HG03558 (cell line): ENCODE measurements at regions not wholly inside any gene's neighbourhood (a gene's known extent, or its start where the extent isn't known, plus 50 kb on each side); places are given as distances from the start of the nearest gene placed in this dataset.

Experiments used
- ATAC-seq: cut with Tn5 transposase; IDR thresholded peaks from one replicate; pipeline ENCODE4 v1.9.1; 2021; ENCODE audit warnings: moderate number of reproducible peaks; ENCODE audit not compliant: unreplicated experiment; ENCODE audit errors: extremely low read depth

DNA sequence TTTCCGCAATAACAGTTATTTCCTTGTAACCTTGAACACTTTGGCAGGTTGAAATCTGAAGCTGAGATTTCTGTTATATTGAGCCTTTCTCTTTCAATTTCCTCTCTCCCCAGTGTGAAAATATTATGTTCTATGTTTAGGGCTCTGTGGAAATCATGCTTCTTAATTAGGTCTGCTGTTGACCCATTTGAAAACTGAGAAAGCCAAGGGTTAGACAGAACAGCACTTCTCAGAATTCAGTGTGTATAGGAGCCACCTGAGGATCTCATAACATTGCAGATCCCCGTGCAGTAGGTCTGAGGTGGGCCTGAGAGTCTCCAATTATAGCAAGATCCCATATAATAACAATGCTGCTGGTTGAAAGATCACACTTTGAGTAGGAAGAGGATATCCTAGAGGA is 230.2 kb upstream of the NT5C1B start:
- ATAC-seq = no peak

DNA sequence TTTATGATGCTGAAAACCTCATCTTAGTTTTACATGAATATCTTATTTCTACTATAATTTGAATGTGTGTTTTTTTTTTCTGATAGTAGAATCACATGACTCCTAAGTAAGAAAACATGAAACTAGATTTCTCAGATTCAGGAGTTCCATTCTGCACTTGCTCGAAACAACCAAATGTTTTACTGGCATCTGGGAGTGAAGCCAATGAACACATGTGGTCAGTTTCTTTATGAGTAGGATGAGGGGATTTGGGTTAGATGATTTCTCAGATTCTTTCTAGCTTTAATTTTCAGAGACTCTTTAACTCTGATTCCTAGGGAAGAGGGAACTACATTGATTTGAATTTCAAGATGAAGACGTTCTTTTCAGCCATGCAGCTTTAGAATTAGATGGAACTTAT is 225.0 kb upstream of the NT5C1B start:
- no peak for ATAC-seq

DNA sequence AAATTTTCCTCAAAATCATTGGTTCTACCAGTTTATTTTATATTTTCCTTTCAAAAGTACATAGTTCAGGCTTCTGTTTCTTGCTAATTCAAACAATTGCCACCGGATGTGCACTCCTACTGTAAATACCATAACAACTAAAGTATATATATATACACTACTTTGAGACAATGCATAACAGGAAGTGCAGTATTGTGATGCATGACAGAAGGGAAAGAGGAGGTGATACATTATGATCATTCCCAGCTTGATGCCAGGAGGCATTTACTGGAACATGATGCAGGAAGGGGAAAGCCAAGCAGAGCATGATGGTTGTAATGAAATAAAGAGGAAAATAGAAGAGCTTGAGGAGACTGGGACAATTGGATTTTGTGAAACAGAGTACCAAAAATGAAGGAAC is 215.2 kb upstream of the NT5C1B start:
- ATAC-seq = no peak

DNA sequence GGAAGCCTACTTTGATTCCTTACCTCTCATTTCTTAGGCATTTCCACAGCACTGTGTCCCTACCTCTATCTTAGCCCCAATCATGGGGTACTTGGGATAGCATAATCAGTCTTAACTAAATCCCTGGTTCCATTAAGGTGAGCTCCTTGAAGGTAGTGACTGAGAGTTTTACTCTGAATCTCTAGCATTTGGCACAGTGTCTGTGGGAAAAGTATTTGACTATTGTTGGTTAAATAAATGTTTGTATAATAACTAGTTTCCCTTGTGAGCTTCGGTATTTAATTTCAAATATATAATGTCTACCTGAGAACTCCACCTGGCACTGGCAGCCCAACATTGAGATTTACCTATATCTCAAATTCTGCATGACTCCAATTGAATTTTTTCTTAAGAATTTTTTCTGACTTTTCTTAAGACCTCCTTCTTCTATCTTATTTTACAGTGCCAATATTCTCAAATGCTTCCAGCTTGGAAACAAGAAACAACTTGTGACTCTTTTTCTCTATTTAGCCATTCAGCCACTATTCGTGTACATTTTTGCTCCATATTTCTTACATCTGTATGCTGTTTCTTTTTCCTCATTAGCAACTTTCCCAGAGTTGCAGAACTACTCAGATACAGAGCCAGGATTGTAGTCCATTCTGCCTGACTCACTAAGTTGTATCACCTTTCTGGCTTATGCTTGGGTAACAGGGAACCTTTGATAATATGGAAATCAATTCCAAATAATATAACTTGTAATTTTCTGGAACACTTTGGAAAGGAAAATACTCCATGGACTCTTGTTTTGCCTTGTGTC is 214.0 kb upstream of the NT5C1B start:
- no peak for ATAC-seq

DNA sequence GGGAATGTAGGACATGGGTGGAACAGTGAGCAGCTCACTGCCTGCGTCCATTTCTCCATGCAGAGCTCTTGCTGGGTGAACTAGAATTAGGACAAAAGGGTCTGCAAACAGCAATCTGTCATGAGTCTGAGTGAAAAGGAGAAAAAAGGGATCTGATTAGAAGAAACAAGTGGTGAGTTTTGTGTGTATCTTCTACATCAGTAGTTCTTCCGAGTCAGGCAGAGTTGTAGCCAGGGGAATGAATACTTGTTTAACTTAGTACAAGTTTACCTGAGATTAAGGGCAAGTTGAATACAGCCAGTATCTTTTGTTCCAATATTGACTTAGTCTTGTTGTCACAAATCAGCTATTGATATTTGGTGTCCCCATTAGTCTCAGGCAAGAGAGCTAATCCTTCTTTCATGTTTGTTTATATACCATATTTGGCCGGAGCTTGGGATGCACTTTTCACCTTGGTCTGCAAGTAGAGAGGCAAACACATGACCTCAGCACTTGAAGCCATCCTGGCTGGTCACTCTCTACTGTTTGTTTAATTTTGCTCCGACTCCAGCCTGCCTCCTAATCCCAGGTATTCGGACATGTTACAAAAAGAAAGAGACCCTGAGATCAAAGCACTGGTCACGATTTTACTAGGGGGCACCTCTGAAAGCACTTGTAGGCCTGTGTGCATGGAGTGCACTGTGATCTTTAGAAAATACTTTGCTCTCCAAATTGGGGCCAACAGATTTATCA is 211.0 kb upstream of the NT5C1B start:
- ATAC-seq = no peak

DNA sequence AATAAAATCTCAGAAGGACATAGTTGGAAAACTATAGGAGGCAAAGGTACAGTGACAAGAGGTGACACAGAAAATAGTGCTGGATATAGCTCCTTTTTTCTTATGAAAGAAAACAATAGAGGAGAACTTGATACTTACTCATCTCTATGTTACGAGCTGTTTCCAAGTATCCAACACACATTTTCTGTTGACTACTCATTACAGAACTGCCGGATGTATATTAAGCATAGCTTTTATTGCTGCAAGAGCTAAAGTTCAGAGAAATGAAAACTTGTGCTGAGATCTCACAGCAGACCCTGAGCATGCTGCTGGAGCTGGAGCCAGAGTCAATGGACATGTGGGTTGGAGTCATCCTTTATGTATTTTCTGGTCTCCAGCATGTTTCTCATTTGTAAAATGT is 210.0 kb upstream of the NT5C1B start:
- no peak for ATAC-seq

DNA sequence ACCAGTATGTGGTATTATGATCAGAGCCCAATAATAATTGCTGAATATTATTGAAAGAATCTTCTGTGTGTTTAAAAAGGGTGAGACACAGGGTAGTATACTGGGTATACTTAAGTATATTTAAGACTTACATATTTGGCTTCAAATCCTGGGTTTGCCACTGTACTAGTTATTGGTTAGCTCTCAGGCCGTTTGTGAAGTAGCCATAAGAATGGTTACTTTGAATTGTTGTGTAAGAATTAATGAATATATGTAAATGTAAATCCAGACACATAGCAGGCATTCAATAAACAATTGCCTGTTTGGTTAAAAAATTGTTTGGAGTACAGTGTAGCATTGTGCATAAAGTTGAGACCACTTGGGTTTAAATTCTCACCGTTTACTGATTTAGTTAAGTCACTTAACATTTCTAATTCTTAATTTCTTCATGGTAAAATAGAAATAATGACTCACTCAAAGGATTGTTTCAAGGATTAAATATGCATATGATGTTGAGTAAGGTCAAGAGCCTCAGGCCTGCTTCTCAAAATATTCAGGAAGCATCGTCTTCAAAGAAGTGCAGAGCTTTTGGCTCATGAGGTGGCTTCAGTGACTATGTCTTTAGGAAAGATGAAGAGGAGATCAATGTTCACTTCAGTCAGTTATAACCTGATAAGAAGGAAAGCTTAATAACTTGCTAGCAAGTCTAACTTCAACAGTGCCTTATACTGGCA is 207.9 kb upstream of the NT5C1B start:
- no peak for ATAC-seq

DNA sequence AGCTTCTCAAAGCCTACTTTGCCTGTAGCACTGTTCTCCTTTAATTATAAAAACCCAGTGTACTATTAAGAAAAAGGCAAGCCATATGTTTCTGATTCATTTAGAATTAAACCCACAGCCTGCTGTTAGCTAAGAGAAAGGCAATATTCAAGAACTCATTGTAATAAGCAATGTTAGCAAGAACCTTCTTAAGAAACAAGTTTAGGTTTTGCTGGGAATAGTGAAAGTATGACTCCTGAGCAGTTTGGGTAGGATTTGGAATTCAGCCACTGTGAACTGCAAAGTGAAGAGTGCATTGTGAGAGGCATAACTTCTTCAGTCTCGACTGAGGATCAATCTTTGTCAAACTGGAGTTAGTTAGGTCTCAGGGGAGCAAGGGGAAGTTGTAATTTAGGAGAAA is 206.5 kb upstream of the NT5C1B start:
- no peak for ATAC-seq

DNA sequence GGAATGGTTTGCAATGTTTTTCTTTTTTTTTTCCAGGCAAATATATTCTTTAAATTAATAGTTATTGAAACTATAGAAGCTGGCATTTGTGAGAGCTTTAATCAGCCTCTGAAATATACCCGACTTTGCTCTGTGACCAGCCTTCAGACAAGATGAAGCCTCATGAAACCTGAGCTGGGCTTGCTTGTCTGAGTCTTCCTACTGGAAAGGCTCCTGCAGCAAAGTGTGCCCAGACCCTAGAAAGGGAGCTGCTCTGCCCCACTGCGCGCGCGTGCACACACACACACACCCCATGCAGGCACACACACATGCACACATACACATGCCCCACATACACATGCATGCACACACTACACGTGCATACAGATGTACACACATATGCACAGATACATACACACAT is 203.3 kb upstream of the NT5C1B start:
- no peak for ATAC-seq

DNA sequence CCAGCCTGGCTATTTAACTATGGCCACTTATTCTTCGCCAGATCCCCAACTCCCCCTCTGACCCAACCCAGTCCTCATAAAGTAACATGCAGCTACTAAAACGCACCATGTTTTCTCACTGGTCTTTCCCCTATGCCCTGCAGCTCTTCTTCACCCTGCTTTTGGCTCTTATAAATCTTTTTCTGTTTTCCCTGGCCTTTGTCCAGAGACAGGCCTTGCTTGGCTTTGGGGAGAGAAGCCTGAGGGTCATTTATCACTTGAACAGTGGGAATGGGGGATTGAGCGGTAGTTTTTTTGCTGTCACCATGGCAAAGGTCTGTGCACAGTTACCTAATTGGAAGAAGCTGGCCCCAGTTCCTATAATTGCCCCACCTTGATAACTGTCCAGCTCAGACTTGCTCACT is 202.9 kb upstream of the NT5C1B start:
- no peak for ATAC-seq

DNA sequence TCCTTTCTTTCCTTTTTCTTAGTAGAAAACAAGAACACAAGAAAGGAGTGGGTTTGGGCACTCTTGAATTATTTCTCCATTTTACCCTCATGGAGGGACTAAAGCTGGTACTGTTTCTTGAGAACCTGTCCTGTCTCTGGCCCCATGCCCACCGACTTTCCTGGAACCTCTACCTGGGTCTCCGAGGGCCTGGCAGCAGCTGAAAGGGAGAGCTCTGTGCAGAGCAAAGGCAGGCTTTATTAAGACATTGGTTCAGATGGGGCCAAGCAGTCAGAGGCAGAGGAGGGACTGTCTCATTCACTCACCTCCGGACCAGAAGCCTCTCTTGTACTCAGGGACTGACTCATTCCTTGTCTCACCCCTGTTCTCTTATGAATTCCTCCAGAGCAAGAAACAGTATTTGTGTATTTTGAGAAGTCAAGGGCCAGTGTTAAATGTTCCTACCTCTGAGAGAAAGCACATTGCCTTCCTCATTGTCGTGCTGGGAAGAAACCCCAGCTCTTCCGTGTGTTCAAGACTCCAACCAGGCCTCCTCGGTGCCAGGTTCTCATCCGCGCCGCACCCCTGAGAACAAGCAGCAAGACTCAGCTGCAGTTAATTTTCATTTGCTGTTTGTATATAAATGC is 201.9 kb upstream of the NT5C1B start:
- no peak for ATAC-seq

DNA sequence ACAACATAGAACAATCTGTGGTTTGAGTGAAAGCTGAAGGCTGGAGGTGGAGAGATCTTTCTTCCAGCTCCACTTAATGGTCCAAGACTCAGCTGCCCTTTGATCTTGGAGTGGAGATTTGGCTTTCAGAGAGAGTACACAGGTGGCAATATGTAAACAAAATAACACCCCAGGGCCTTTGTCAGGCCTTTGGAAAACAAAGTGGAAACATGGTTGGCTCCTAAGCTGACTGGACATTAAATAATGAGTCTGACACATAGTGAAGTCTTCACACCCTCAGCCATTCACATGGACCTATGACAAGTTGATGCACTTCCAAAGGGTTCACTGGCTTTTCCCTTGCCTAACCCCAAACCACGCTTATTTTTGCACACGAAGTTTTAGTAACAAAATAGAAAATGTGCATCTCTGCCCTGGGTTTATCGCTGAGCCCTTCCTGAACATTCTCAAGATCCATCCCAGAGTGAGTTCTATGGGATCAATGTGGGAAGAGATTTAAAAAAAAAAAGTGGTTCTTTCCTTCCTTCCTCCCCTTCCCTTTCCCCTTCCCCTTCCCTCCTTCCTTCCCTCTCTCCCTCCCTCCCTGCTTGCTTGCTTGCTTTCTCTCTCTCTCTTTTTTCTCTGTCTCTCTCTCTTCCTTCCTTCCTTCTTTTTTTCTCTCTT is 201.3 kb upstream of the NT5C1B start:
- no peak for ATAC-seq

DNA sequence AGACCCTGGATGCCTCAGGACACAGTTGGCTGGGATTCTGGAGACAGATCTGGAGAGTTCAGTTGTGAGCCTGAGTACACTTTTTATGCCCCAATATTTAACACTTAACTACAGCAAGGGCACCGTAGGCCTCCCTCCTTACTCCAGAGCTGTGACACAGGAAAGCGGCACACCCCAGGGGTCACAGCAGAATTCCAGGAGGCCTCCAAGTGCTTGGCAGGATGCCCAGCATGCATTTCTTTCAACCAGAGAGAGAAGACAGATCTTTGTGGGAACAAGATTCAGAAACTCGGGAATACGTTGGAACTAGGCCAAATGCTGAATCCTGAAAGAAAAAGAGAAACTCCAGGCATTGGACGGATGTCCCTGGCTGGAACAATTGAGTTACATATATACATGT is 199.2 kb upstream of the NT5C1B start:
- ATAC-seq = no peak

DNA sequence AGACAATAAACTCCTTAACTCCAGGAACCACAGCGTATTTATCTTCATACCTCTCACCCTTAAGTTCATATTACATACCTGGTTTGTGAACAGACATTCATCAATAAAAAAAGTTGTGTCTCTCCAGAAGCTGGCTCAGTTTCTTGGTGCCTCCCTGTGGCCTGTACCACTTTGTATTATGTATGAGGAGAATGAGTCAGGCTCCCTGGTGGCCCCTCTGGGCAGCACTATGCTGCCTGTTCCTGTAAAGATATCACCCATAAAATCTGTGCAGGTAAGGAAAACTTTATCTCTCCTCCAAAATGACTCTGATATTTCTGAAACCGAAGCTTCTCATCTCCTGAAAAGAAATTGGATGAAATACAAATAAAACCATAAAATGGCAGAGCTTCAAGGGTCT is 198.4 kb upstream of the NT5C1B start:
- ATAC-seq = no peak

DNA sequence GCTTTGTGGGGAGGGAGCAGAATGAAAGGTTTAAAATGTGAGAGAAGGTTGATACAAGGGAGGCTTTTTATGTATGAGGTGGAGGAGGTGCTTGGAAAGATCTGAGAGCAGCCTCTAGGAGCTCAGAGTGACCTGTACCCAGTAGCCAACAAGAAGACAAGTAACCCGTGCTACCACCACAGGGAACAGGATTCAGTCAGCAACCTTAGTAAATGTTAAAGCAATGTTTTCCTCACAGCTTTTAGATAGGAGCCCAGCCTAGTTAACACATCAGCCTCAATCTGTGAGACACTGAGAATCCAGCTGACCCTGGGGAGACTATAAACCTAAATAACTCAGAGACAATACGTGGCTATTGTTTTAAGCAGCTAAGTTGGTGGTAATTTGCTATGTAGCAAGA is 194.9 kb upstream of the NT5C1B start:
- ATAC-seq = no peak

DNA sequence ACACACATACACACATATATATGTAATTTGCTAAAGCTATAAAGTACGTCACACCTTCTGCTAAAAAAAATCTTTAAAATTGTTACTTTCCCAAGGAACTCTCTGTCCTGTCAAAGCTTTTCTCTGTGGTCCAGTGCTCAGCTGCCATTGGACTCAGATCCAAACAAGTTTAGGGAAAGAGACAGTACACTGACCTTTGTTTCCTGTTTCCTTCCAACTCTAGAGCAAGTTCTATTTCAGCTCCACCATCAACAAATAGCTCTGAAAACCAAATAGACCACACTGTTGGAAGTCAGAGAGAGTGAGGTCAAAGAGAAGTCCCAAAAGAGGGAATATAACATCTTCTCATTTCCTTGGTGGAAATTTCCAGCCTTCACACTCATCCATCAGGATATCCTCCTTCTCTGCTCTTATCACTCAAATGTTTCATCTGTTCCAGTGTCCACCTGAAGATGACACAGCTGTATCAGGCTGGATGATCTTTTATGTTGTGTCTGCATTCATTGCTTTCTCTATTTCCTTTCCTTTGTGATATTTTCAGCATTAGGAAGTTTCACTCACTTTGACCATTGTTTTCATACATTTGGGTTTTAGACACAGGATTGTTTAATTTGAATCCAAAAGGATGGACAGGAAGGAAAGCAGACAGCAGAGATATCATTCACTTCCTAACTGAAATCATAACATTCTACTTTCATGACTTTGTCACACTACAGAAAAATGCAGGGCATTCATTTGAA is 192.3 kb upstream of the NT5C1B start:
- ATAC-seq = no peak

DNA sequence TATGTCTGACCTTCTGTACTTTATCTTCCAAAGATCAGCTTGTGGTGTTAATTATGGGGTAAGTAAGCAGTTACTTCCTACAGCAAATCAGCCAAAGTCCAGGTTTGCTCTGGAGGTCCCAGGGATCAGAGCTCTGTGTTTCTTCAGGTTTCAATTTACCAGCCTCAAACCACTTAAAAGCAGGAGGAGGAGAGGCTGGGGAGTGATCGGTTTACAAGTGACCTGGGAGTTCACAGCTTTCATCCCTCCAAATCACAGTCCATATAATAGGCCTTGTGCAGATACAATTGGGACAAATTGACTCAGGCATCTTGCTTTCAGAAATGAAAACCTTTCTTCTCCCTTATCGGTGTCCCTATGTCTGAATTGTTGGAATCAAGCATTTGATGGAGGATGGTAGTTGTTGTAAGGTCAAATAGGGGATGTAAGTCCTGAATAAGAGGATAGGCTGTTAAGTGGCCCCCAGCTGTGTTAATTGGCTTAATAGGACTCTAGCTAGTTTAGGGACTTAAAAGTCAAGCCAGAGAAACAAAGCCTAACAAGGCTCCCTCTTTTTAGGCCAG is 188.0 kb upstream of the NT5C1B start:
- no peak for ATAC-seq

DNA sequence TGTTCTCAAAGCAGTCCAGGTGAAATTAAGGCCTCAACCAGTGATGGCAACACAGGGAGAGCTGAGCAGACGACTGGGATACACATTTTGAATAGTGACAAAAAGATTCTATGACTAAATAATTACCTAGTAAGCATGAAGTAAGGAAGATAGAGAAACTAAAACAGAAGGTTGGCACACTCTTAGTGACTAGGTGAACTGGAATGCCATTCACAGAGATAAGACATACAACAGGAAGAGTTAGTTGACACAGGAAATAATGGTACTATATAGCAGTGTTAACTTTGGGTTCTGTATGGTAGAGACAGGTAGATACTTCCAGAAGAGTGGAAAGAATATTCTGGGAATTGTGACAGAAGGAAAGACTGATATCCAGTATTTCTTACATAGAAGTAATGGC is 181.8 kb upstream of the NT5C1B start:
- no peak for ATAC-seq

DNA sequence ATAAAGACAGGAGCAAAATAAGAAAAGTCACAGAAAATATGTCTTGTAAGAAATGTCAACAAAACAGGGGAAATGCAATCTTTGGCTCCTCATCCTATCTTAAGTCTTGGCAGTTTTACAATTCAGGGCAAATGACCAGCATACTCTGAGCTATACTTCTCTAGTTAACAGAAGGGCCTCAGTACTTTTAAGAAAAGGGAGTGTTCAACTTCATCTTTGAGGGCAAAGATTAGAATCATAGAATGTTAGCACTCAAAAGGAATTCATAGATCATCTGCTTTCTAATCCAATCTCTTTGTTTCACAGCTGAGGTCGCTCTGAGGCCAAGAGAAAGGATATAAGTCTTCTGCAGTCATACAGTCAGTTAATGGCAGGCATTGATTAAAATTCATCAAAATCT is 174.0 kb upstream of the NT5C1B start:
- ATAC-seq = no peak
